Keratinocyte (primary cell): ENCODE measurements at regions not wholly inside any gene's neighbourhood (a gene's known extent, or its start where the extent isn't known, plus 50 kb on each side); places are given as distances from the start of the nearest gene placed in this dataset.

Source experiments
- DNase-seq: peaks from one replicate; pipeline ENCODE4 v3.0.0-alpha.2; 2011; ENCODE audit warnings: low read depth, missing footprints, low spot score
- FAIRE-seq: peaks from 2 replicates; lab custom pipeline; 2011; peaks lifted over from hg19 to GRCh38; lab: Jason Lieb, UNC
- H2AFZ ChIP-seq: 2 replicates; pipeline ENCODE4 v1.6.0; 2012; ENCODE audit warnings: low read length, control low read depth, inconsistent platforms; ENCODE audit not compliant: control insufficient read depth
- H3K27ac ChIP-seq: 2 replicates; pipeline ENCODE4 v1.5.1; 2011; ENCODE audit warnings: low read length; ENCODE audit not compliant: control insufficient read depth, insufficient read depth
- H3K27me3 ChIP-seq: 3 replicates; pipeline ENCODE4 v1.6.0; 2011; ENCODE audit warnings: low read length; ENCODE audit not compliant: control insufficient read depth, insufficient read depth; ENCODE audit errors: extremely low read depth
- H3K36me3 ChIP-seq, 2 experiments: 2 replicates in 1 of 2; 3 replicates in 1 of 2; pipeline ENCODE4 v1.5.1; 2011; ENCODE audit warnings: low read length in 2 of 2, mild to moderate bottlenecking in 1 of 2; ENCODE audit not compliant: control insufficient read depth in 2 of 2, insufficient read depth in 2 of 2; ENCODE audit errors: extremely low read depth in 1 of 2
- H3K4me1 ChIP-seq: 3 replicates; pipeline ENCODE4 v1.5.1; 2011; ENCODE audit warnings: low read length; ENCODE audit not compliant: control insufficient read depth, insufficient read depth; ENCODE audit errors: extremely low read depth
- H3K4me2 ChIP-seq: 3 replicates; pipeline ENCODE4 v1.6.0; 2011; ENCODE audit warnings: low read depth, low read length; ENCODE audit not compliant: control insufficient read depth, insufficient read depth; ENCODE audit errors: extremely low read depth
- H3K4me3 ChIP-seq, 3 experiments: fragments of 200-600 bp in 1 of 3; sonication (generic) in 1 of 3; 2 replicates in 2 of 3; 3 replicates in 1 of 3; pipeline ENCODE4 v1.5.1; 2011 to 2016; ENCODE audit warnings: low read length in 3 of 3, mild to moderate bottlenecking in 3 of 3, control low read depth in 2 of 3, inconsistent platforms in 1 of 3, low read depth in 1 of 3, mixed read lengths in 1 of 3, mixed run types in 1 of 3, moderate library complexity in 1 of 3; ENCODE audit not compliant: control insufficient read depth in 2 of 3, insufficient read depth in 2 of 3; ENCODE audit errors: extremely low read depth in 1 of 3
- H3K79me2 ChIP-seq: 2 replicates; pipeline ENCODE4 v1.6.0; 2012; ENCODE audit warnings: low read length; ENCODE audit not compliant: control insufficient read depth, insufficient read depth
- H3K9ac ChIP-seq: 3 replicates; pipeline ENCODE4 v1.6.0; 2011; ENCODE audit warnings: low read length; ENCODE audit not compliant: control insufficient read depth, insufficient read depth; ENCODE audit errors: extremely low read depth
- H3K9me1 ChIP-seq: 3 replicates; pipeline ENCODE4 v1.6.0; 2011; ENCODE audit warnings: low read length; ENCODE audit not compliant: control insufficient read depth, insufficient read depth; ENCODE audit errors: extremely low read depth
- H3K9me3 ChIP-seq: 2 replicates; pipeline ENCODE4 v1.5.1; 2012; ENCODE audit warnings: low read depth, low read length; ENCODE audit not compliant: control insufficient read depth
- H4K20me1 ChIP-seq: 3 replicates; pipeline ENCODE4 v1.6.0; 2011; ENCODE audit warnings: low read length; ENCODE audit not compliant: control insufficient read depth, insufficient read depth; ENCODE audit errors: extremely low read depth
- EZH2 ChIP-seq: IDR thresholded peaks from one replicate; pipeline ENCODE4 v1.6.1; 2012; ENCODE audit warnings: inconsistent platforms, mild to moderate bottlenecking, low read length, moderate library complexity
- dilution Hi-C: fragments of 300-500 bp; cut with MboI; formaldehyde crosslinking; loops from one replicate; pipeline ENCODE4 v1.7.0; 2020; ENCODE audit warnings: low sequenced_read_pairs; ENCODE audit not compliant: extremely low pct_ligation_motif_present
- TF ChIP-seq, protein P1 (sequence below), 3 experiments: IDR thresholded peaks in 1 of 3; conservative IDR thresholded peaks in 1 of 3; optimal IDR thresholded peaks in 1 of 3; 2 replicates in 2 of 3; 3 replicates in 1 of 3; pipeline versions ENCODE3 to v1.5.1; 2011; ENCODE audit warnings: low read length in 3 of 3, mild to moderate bottlenecking in 3 of 3, moderate library complexity in 2 of 3, control low read depth in 1 of 3, inconsistent platforms in 1 of 3; ENCODE audit not compliant: insufficient read depth in 2 of 3; ENCODE audit errors: extremely low read depth in 1 of 3

DNA sequence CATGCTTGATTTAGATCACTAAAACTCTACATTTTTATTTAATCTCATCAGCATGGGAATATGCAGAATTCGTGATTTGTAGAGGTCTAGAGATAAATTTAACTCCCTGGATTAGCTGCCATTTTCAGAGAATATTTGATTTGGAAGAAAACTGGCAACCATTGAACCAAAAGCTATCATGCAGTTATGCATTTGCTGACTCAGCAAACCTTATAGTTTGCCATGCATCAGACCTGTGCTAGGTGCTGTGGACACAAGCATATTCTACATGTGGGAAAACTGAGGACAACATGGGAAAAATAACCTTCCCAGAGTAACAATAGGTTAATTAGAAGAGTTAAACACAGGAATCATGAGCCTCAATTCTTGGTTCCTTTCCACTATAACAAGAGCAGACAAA, 54.7 kb upstream of the TP63 start:
- Histone ChIP-seq H3K27ac (no peak overlapping the region), H4K20me1 (no peaks in the 10 kb centered on the region), H3K9me1 (no peaks in the 10 kb centered on the region), H3K9ac (no peak overlapping the region), H3K4me3 (no peak overlapping the region), H3K79me2 (no peaks in the 10 kb centered on the region), H2AFZ (no peak overlapping the region), H3K36me3 (no peaks in the 10 kb centered on the region), H3K4me2 (no peak overlapping the region), H3K4me1 (peaks cover 21% of the 10 kb centered on the region), H3K27me3 (no peaks in the 10 kb centered on the region), H3K9me3 (no peaks in the 10 kb centered on the region)
- DNase-seq (no peak), FAIRE-seq (no peak)
- TF ChIP-seq, protein P1, sequence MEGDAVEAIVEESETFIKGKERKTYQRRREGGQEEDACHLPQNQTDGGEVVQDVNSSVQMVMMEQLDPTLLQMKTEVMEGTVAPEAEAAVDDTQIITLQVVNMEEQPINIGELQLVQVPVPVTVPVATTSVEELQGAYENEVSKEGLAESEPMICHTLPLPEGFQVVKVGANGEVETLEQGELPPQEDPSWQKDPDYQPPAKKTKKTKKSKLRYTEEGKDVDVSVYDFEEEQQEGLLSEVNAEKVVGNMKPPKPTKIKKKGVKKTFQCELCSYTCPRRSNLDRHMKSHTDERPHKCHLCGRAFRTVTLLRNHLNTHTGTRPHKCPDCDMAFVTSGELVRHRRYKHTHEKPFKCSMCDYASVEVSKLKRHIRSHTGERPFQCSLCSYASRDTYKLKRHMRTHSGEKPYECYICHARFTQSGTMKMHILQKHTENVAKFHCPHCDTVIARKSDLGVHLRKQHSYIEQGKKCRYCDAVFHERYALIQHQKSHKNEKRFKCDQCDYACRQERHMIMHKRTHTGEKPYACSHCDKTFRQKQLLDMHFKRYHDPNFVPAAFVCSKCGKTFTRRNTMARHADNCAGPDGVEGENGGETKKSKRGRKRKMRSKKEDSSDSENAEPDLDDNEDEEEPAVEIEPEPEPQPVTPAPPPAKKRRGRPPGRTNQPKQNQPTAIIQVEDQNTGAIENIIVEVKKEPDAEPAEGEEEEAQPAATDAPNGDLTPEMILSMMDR (optimal IDR thresholded peaks at IDR 0.05 in 1 of 3, IDR thresholded peaks at IDR 0.05 in 1 of 3, conservative IDR thresholded peaks at IDR 0.05 in 1 of 3; ENCODE audit: extremely low read depth in 1 of 3, insufficient read depth in 2 of 3, low read length in 3 of 3), result no peak
- TF ChIP-seq EZH2, result no peak
- dilution Hi-C loops, result no loop called here

DNA sequence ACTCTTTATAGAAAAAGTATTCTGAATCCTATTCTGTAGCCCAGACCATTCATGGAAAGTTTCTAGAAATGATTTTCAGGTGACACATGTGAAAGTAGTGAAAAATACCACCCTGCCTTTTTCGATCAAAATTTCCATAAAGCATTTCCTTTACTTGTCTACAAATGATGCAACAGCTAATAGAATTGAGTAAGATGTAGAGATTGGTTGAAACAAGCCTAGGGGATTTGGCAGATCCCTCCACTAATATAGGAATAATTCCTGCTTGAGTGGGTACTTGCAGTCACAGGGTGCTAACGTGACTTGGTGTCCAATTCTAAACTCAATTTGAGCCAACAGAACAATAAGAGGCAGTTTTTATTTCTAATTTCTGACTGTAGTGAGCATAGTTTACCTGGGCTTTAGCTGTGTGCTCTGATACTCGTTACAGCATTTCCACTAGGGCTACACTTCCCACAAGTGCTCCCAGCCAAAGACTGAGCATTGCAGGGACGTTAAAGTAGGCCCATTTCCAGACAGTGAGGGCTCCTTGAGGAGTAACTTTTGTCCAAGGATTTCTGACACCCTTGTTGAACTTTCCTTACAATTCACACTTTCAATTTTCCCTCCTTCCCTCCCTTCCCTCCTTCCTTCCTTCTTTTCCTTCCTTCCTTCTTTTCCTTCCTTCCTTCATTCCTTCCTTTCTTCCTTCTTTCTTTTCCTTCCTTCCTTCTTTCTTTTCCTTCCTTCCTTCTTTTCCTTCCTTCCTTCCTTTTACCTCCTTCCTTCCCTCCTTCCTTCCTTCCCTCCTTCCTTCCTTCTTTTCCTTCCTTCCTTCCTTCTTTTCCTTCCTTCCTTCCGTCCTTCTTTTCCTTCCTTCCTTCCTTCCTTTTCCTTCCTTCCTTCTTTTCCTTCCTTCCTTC, 53.9 kb upstream of the TP63 start:
- Histone ChIP-seq H3K9me3 (no peaks in the 10 kb centered on the region), H3K4me1 (peaks cover 20% of the 10 kb centered on the region), H3K79me2 (no peaks in the 10 kb centered on the region), H4K20me1 (no peaks in the 10 kb centered on the region), H3K36me3 (no peaks in the 10 kb centered on the region), H3K27ac (no peak overlapping the region), H3K9me1 (no peaks in the 10 kb centered on the region), H3K27me3 (no peaks in the 10 kb centered on the region), H3K9ac (no peak overlapping the region), H2AFZ (no peak overlapping the region), H3K4me3 (no peak overlapping the region), H3K4me2 (no peak overlapping the region)
- dilution Hi-C loops, result no loop called here
- TF ChIP-seq EZH2, result no peak
- TF ChIP-seq, protein P1 (optimal IDR thresholded peaks at IDR 0.05 in 1 of 3, IDR thresholded peaks at IDR 0.05 in 1 of 3, conservative IDR thresholded peaks at IDR 0.05 in 1 of 3; ENCODE audit: extremely low read depth in 1 of 3, insufficient read depth in 2 of 3, low read length in 3 of 3), result no peak
- peak; percentile 62 for FAIRE-seq
- no peak for DNase-seq
